Right ventricle myocardium inferior (tissue), 1 donor: ENCODE measurements at regions not wholly inside any gene's neighbourhood (a gene's known extent, or its start where the extent isn't known, plus 50 kb on each side); places are given as distances from the start of the nearest gene placed in this dataset.

Experiments used
- ATAC-seq: fragments of 200-7000 bp; cut with Tn5 transposase; one replicate; pipeline ENCODE4 v1.9.1; 2020; ENCODE audit warnings: mild to moderate bottlenecking, moderate library complexity
- DNase-seq: peaks from one replicate; pipeline ENCODE4 v3.0.0; 2021; ENCODE audit errors: missing footprints
- intact Hi-C: fragments of 100-400 bp; cut with DNase I; formaldehyde crosslinking; loops from one replicate; pipeline ENCODE4 v1.11.0; 2022
- donor health status: DM: no; HTN: yes; CAD: no; lungs with severe emphysema.

- peak; percentile 61 for ATAC-seq
- DNase-seq = no peak
- intact Hi-C loops = no loop called here
Observed at GRCh38 chr5:160175438-160176218, 53.7 kb upstream of the FABP6 start.

- ATAC-seq (no peak), DNase-seq (no peak)
- intact Hi-C loops = no loop called here
Observed at GRCh38 chr5:160174780-160175437, 54.4 kb upstream of the FABP6 start.

GRCh38 chr5:160174290-160174689 lies 55.0 kb upstream of the FABP6 start:
- intact Hi-C loops = no loop called here
- no peak for ATAC-seq
- DNase-seq = no peak

GRCh38 chr5:160171666-160172065 lies 52.4 kb upstream of the PWWP2A start:
- peak; percentile 20 for ATAC-seq
- no peak for DNase-seq
- intact Hi-C loops = no loop called here

- intact Hi-C loops = loop anchor here (2.0 kb wide), 1 partner anchor 51 kb away; the partner anchor contains the start of gene PWWP2A
- peak; percentile 53 for ATAC-seq
- no peak for DNase-seq
Observed at GRCh38 chr5:160169326-160169725, 50.1 kb upstream of the PWWP2A start.
